ENCODE measurements at regions not wholly inside any gene's neighbourhood (a gene's known extent, or its start where the extent isn't known, plus 50 kb on each side); places are given as distances from the start of the nearest gene placed in this dataset.

DNA sequence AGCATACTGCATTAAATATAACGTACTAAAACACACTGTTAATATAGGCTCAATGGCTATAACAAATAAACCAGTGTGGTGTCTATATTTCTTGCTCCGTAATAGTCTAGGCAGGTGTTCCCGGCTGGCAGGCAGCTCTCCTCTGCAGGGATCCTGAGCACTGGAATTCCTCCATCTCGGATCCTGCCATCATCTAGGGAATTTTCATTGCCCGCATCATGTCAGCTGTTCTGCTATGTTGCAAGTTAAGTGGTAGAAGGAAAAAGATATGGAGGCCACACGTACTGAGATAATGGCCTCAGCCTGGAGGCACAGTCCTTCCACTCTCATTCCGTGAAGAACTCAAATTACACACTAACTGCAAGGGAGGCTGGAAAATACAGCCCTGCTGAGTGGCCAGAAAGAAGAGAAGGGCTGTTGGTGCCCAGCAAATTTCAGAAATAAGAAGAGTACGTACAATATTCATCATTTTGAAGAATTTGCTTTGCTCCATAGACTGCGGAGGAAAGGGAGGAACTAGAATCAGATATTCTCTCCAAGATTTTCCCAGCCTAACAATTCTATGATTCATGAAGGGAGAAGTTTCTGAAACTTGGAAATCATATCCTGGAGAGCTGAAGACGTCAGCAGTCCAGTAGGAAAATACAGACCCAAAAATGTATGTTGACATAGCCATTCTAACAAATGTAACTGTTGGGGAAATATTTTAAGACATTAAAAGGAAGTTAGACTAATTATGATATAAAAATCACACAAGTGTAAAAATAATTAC lies 263.3 kb downstream of the MRPL39 start:
- Histone ChIP-seq H4K20me1 (ENCODE audit: control insufficient read depth, extremely low read depth, insufficient read depth, low read length) (no peaks in the 10 kb centered on the region), H3K27ac (ENCODE audit: control insufficient read depth, insufficient read depth, low read length) (no peak overlapping the region), H3K9me3 (ENCODE audit: control insufficient read depth, low read depth, low read length) (no peaks in the 10 kb centered on the region), H3K4me3 (ENCODE audit: control insufficient read depth in 2 of 3, extremely low read depth in 1 of 3, insufficient read depth in 2 of 3, low read depth in 1 of 3, low read length in 3 of 3) (no peak overlapping the region), H3K79me2 (ENCODE audit: control insufficient read depth, insufficient read depth, low read length) (no peaks in the 10 kb centered on the region), H3K36me3 (ENCODE audit: control insufficient read depth in 2 of 2, extremely low read depth in 1 of 2, insufficient read depth in 2 of 2, low read length in 2 of 2) (no peaks in the 10 kb centered on the region), H3K4me2 (ENCODE audit: control insufficient read depth, extremely low read depth, insufficient read depth, low read depth, low read length) (no peak overlapping the region), H3K9ac (ENCODE audit: control insufficient read depth, extremely low read depth, insufficient read depth, low read length) (no peak overlapping the region), H2AFZ (ENCODE audit: control insufficient read depth, low read length) (no peak overlapping the region), H3K27me3 (ENCODE audit: control insufficient read depth, extremely low read depth, insufficient read depth, low read length) (no peaks in the 10 kb centered on the region), H3K4me1 (ENCODE audit: control insufficient read depth, extremely low read depth, insufficient read depth, low read length) (no peaks in the 10 kb centered on the region), H3K9me1 (ENCODE audit: control insufficient read depth, extremely low read depth, insufficient read depth, low read length) (no peaks in the 10 kb centered on the region)
- dilution Hi-C loops (cut with MboI; ENCODE audit: extremely low pct_ligation_motif_present, low sequenced_read_pairs): no loop called here
- DNase-seq (ENCODE audit: low read depth, low spot score): no peak
- TF ChIP-seq, protein P1, sequence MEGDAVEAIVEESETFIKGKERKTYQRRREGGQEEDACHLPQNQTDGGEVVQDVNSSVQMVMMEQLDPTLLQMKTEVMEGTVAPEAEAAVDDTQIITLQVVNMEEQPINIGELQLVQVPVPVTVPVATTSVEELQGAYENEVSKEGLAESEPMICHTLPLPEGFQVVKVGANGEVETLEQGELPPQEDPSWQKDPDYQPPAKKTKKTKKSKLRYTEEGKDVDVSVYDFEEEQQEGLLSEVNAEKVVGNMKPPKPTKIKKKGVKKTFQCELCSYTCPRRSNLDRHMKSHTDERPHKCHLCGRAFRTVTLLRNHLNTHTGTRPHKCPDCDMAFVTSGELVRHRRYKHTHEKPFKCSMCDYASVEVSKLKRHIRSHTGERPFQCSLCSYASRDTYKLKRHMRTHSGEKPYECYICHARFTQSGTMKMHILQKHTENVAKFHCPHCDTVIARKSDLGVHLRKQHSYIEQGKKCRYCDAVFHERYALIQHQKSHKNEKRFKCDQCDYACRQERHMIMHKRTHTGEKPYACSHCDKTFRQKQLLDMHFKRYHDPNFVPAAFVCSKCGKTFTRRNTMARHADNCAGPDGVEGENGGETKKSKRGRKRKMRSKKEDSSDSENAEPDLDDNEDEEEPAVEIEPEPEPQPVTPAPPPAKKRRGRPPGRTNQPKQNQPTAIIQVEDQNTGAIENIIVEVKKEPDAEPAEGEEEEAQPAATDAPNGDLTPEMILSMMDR (optimal IDR thresholded peaks at IDR 0.05 in 1 of 3, IDR thresholded peaks at IDR 0.05 in 1 of 3, conservative IDR thresholded peaks at IDR 0.05 in 1 of 3; ENCODE audit: extremely low read depth in 1 of 3, insufficient read depth in 2 of 3, low read length in 3 of 3): no peak
- TF ChIP-seq EZH2 (IDR thresholded peaks at IDR 0.05; ENCODE audit: low read length): no peak
- FAIRE-seq: no peak

DNA sequence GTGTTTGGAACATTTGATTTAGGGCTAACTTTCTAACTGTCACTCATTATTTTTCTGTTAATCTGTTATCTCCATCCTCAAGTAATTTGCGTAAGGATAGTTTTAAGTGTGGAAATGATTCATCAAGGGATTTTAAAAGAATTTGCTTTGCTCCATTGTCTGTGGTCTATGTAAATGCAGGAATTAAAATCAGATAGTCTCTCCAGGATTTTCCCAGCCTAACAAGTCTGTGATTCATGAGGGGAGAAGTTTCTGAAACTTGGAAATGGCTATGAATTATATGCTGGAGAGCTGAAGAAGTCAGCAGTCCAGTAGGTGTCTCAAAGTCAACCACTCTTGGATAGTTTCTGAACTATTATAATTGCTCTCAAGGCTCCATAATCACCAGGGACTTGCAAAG lies 264.5 kb downstream of the MRPL39 start:
- dilution Hi-C loops (cut with MboI; ENCODE audit: extremely low pct_ligation_motif_present, low sequenced_read_pairs): no loop called here
- Histone ChIP-seq H4K20me1 (ENCODE audit: control insufficient read depth, extremely low read depth, insufficient read depth, low read length) (no peaks in the 10 kb centered on the region), H3K27me3 (ENCODE audit: control insufficient read depth, extremely low read depth, insufficient read depth, low read length) (no peaks in the 10 kb centered on the region), H3K4me3 (ENCODE audit: control insufficient read depth in 2 of 3, extremely low read depth in 1 of 3, insufficient read depth in 2 of 3, low read depth in 1 of 3, low read length in 3 of 3) (no peak overlapping the region), H2AFZ (ENCODE audit: control insufficient read depth, low read length) (no peak overlapping the region), H3K9me1 (ENCODE audit: control insufficient read depth, extremely low read depth, insufficient read depth, low read length) (no peaks in the 10 kb centered on the region), H3K36me3 (ENCODE audit: control insufficient read depth in 2 of 2, extremely low read depth in 1 of 2, insufficient read depth in 2 of 2, low read length in 2 of 2) (no peaks in the 10 kb centered on the region), H3K9me3 (ENCODE audit: control insufficient read depth, low read depth, low read length) (no peaks in the 10 kb centered on the region), H3K9ac (ENCODE audit: control insufficient read depth, extremely low read depth, insufficient read depth, low read length) (no peak overlapping the region), H3K4me2 (ENCODE audit: control insufficient read depth, extremely low read depth, insufficient read depth, low read depth, low read length) (no peak overlapping the region), H3K79me2 (ENCODE audit: control insufficient read depth, insufficient read depth, low read length) (no peaks in the 10 kb centered on the region), H3K4me1 (ENCODE audit: control insufficient read depth, extremely low read depth, insufficient read depth, low read length) (no peaks in the 10 kb centered on the region), H3K27ac (ENCODE audit: control insufficient read depth, insufficient read depth, low read length) (no peak overlapping the region)
- TF ChIP-seq, protein P1 (optimal IDR thresholded peaks at IDR 0.05 in 1 of 3, IDR thresholded peaks at IDR 0.05 in 1 of 3, conservative IDR thresholded peaks at IDR 0.05 in 1 of 3; ENCODE audit: extremely low read depth in 1 of 3, insufficient read depth in 2 of 3, low read length in 3 of 3): no peak
- no peak for TF ChIP-seq EZH2 (IDR thresholded peaks at IDR 0.05; ENCODE audit: low read length)
- DNase-seq (ENCODE audit: low read depth, low spot score): no peak
- FAIRE-seq: no peak

All from keratinocyte (primary cell).